GM21381 (cell line): ENCODE measurements at regions not wholly inside any gene's neighbourhood (a gene's known extent, or its start where the extent isn't known, plus 50 kb on each side); places are given as distances from the start of the nearest gene placed in this dataset.

Experiments
- ATAC-seq: cut with Tn5 transposase; IDR thresholded peaks from one replicate; pipeline ENCODE4 v1.9.1; 2021; ENCODE audit warnings: mild to moderate bottlenecking, moderate library complexity; ENCODE audit not compliant: unreplicated experiment

- no peak for ATAC-seq
Measured at GRCh38 chr4:19727141-19727540, 524.6 kb upstream of the SLIT2 start.

DNA sequence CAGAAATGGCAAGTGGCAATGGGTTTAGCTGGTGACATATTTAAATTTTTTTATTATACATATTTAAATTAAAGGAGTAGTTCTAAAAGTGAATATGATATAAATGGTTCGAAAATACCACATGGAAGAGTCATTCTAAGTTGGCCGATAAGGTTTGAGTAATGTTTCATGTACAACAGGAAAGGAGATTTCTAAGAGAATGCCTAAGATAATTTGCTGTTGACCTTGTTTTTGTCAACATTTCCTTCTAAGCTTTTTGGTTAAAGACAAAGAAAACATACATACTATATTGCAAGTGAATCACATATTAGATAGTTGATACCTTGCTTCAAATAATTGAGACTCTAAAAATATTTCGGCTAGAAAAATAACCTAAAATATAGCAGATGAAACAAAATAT is 526.6 kb upstream of the SLIT2 start:
- no peak for ATAC-seq

DNA sequence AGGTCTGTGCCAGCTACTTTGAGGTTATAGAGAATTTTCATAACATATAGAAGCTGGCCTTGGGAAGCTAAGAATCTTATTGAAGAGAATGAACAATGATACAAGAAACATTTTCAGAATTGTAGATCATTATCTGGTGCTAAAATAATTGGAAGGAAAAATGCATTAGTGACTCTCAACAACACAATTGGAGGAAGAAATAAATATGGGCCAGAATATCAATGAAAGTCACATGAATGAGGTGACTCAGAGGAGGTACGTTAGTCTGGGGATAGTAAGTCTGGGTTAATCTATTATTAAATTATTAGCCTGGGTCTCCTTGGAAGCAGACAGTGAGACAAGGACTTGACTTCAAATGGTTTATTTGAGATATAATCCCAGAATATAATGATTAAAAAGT is 529.3 kb upstream of the SLIT2 start:
- no peak for ATAC-seq

DNA sequence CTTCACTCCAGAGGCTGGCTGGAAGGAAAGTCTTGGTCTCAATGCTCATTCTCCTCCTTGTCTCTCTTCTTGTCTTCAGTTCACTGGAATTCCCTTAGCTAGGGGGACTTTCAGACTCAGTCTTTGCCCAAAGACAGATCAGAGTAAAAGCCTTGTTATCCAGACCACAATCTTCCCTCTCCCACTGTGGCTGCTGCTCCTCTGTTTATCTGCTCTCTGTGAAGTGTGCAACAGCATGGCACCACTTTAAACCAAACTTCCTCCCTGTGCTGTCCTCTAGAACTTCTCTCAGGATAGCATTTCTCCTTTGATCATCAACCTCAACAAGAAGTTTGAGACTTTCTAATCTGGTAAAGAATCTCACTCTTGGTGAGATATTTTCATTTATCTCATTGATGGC is 530.1 kb upstream of the SLIT2 start:
- ATAC-seq = no peak

DNA sequence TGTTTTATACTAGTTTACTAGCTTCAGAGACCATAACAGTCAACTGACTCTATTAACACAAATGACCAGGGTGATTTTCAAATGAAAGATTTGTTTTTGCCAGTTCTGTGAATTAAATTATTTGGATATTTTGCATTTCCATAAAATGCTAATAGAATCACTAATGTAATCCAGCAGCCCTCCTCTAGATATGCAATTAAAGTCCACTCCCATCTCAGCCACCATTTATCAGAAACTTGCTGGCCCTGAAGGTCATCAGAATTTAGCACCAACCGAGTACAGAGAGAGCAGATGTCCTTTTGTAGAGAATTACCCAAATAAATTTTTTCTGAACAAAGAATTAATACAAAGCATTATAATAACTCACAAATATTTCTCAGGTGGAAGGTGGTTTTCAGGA is 531.1 kb upstream of the SLIT2 start:
- ATAC-seq = no peak

DNA sequence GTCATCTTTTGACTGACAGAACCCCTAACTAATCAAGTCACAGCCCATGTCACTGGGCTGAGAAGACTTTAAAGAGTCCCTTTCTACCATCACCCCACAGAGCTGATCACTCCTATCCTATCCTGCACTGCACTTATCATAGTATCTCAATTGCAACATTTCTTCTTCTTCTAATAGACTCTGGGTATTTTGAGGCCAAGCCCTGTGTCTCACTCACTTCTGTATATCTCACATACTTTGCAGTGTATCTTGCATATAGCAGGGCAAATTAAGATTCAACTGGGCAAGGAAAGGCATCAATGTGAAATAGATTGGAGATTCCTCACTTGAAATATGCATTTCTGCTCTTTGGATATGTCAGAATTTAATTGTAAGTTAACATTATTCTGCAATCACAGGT is 531.5 kb upstream of the SLIT2 start:
- no peak for ATAC-seq

DNA sequence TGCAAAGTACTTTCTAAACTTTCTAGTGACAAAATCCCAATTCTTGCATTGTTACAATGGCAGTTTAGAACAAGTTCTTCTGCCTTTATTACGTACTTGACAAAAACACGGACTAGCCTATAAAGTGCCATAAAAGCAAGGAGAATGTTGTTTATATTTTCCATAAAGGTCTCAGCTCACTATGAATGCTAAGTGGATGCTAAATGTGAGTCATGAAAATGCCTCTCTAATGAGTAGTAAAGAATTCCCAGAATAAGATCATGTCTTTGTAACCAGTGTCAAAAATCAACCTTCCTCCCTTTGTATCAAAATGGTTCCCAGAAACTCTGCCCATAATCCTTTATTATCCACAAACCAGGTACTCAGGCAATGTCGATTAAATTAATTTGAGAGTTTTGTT is 539.8 kb upstream of the SLIT2 start:
- no peak for ATAC-seq

- no peak for ATAC-seq
Measured at GRCh38 chr4:19707876-19708275, 543.8 kb upstream of the SLIT2 start.

DNA sequence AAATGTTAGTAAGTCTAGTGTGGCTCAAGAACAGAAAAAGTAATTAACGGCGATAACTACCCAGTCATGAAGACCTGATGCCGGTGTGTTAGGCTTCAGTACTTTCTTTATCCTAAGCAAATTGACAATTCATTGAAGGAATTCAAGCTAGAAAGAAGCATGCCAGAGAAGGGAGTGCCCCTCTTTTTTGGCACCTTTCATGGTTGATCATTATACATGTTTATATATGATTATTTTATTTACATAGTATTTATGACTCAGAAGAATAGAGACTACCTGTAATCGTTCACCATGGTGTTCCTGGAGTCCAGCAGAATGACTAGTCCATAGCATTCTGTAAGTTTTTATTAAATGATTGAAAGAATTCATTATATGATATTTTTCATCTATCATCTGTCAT is 548.3 kb upstream of the SLIT2 start:
- no peak for ATAC-seq

- ATAC-seq = no peak
Measured at GRCh38 chr4:19700992-19701391, 550.7 kb upstream of the SLIT2 start.

DNA sequence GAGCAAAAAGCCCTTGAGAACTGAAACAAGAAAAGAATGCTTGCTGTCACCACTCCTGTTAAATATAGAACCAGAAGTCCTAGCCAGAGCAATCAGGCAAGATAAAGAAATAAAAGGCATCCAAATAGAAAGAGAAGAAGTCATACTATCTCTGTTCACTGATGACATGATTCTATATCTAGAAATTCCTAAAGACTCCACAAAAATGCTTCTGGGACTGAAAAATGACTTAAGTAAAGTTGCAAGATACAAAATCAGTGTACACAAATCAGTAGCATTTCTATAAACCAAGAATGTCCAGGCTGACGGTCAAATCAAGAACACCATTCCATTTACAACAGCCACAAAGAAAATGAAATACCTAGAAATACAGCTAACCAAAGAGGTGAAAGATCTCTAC is 552.7 kb upstream of the SLIT2 start:
- no peak for ATAC-seq

GRCh38 chr4:19694812-19695211 is 556.9 kb upstream of the SLIT2 start:
- no peak for ATAC-seq

GRCh38 chr4:19693936-19694570 is 557.7 kb upstream of the SLIT2 start:
- ATAC-seq = no peak

- no peak for ATAC-seq
Measured at GRCh38 chr4:19689511-19689910, 562.2 kb upstream of the SLIT2 start.

DNA sequence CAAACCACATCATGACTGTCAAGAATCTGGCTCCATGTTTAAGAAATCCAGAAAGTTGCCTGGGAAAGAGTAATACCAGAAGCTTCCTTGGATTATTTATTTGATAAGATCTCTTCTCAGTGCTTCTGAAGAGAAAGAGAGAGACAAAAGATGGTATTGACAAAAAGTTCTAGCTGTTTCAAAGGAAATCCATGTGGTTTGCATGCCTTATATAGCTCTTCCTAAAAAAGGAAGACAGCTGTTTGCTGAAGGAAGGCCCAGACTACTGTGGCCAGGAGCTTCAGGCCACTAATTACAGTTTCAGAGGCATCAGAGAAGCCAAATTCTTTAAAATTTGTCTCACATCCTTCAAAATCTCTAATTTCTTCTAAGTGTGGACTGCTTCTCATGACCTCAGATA is 565.2 kb upstream of the SLIT2 start:
- no peak for ATAC-seq

GRCh38 chr4:19684084-19684483 is 567.6 kb upstream of the SLIT2 start:
- no peak for ATAC-seq

- ATAC-seq = no peak
Measured at GRCh38 chr4:19683426-19683825, 568.3 kb upstream of the SLIT2 start.

DNA sequence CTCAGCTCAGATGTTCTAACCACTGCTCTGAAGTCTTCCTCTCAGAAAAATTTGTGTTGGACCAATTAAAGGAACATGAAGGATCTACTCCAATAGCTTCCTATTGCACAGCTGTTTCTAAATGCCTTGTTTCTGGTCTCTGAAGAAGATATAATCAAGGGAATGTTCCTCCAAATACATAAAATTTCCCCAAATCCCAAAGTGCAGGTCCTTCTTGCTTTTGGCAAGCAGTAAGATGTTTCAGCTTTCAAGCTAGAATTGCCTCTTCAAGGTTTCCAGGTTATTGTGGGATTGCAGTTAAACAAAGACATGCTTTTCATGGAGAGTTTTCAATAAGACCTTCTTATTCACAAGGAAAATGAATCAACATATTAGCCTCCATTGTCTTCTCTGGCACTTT is 574.5 kb upstream of the SLIT2 start:
- ATAC-seq = no peak

DNA sequence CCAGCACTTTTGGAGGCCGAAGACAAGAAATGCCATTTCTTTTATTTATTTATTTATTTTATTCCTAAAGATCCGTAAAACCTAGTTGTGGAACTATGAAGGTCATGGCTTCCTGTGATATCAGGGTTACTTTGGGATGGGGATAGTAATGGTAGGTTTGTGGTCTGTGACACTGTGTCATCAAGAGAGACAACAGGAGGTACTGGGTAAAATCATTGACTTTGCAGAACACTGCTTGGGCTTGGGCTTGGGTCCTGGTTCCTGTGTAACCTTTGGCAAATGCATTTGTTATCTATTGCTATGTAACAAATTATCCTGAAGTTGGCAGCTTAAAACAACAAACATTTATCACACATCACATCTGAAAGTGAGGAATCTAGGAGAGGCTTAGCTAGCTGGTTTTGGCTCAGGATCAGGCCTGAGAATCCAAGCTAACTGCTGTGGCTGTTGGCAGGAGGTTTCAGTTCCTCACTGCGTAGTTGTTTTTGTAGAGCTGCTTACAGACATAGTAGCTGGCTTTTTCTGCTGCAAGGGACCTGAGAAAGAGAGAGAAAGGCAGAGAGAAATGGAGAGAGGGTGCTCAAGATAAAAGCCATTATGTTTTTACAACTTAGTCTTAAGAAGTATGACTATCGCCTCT is 576.4 kb upstream of the SLIT2 start:
- ATAC-seq = no peak

DNA sequence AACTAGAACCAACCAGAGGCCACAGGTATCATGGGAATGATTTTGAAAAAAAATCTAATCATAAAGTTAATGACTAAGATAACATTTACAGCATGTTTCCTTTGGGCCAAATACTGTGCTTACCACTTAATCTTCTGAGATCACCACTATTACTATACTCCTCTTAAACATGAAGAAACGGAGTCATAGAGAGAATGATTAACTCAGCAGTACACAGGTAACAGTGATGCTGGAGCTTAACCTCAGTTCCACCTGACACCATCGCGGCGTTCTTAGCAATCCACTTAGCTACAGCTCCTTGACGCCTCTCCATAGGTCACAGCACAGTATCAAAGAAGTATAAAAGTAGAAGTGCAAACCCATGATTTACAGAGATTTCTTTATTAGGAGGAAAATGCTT is 592.6 kb upstream of the SLIT2 start:
- no peak for ATAC-seq

DNA sequence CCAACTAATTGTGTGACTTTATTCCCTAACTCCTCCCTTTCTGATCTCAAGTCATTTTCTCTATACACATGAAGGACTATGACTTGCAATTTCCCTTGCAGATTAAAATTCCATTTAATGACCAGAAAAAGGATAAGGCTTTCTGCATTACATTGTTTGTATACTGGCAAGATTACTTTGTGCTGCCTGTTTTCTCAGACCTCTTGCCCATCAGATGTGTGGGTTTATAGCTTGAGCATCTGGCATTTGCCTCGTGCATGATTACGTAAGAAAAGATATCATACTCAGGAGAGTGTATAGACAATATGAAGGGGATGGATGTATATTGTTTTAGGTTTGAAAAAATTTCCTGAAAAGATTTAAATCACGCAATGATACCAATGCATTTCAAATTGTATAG is 593.8 kb upstream of the SLIT2 start:
- ATAC-seq = no peak

DNA sequence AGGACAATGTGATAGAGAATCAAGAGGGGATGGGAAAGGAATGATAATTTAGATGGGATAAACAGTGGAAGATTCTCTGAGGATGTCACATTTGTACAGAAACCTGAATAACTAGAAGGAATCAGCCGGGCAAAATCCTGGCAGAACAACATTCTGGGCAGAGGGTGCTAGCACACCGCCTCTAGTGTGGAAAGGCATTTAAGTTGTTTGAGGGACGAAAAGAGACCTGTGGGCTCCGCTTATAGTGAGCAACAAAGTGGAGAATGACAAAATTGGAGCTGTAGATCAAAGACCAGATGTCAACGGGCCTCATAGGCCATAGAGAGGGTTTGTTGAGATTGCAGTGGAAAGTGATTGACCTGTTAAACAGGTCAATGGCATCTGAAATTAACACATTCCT is 596.0 kb upstream of the SLIT2 start:
- no peak for ATAC-seq
